ENCODE measurements at regions not wholly inside any gene's neighbourhood (a gene's known extent, or its start where the extent isn't known, plus 50 kb on each side); places are given as distances from the start of the nearest gene placed in this dataset.

- Histone ChIP-seq H3K27me3 (no peaks in the 10 kb centered on the region), H3K4me3 (no peak overlapping the region), H3K36me3 (replicated peaks in 1 of 2; ENCODE audit: insufficient read depth in 1 of 2, low read depth in 2 of 2) (no peaks in the 10 kb centered on the region), H3K4me1 (no peaks in the 10 kb centered on the region), H3K27ac (no peak overlapping the region), H3K9me3 (no peaks in the 10 kb centered on the region)
- TF ChIP-seq CTCF (IDR thresholded peaks at IDR 0.05) (no peak), POLR2A (IDR thresholded peaks at IDR 0.05) (no peak)
- intact Hi-C loops (cut with DNase I) = no loop called here
- DNase-seq = no peak
- WGBS, 2 donors = 84 to 92% methylated on average over 3 of the region's 3 CpGs
- no peak for ATAC-seq
These were observed 399.0 kb upstream of the MEF2C start for GRCh38 chr5:89281766-89282553.

- H3K4me1 ChIP-seq = no peaks in the 10 kb centered on the region
These were observed 398.2 kb upstream of the MEF2C start for GRCh38 chr5:89281211-89281610.

GRCh38 chr5:89280103-89281037 is 397.4 kb upstream of the MEF2C start:
- Histone ChIP-seq H3K36me3 (replicated peaks in 1 of 2; ENCODE audit: insufficient read depth in 1 of 2, low read depth in 2 of 2) (no peaks in the 10 kb centered on the region), H3K9me3 (no peaks in the 10 kb centered on the region), H3K4me3 (no peak overlapping the region), H3K27me3 (no peaks in the 10 kb centered on the region), H3K4me1 (no peaks in the 10 kb centered on the region), H3K27ac (no peak overlapping the region)
- ATAC-seq (no peak), DNase-seq (no peak)
- TF ChIP-seq POLR2A (IDR thresholded peaks at IDR 0.05) = no peak
- TF ChIP-seq CTCF (IDR thresholded peaks at IDR 0.05) = no peak
- intact Hi-C loops (cut with DNase I) = no loop called here
- 40 to 66% methylated on average over 2 of the region's 2 CpGs for WGBS, 2 donors

More at GRCh38 chr5:89281211-89281610, 398.2 kb upstream of the MEF2C start:
- Histone ChIP-seq H3K9me3 (no peaks in the 10 kb centered on the region), H3K27me3 (no peaks in the 10 kb centered on the region), H3K4me3 (no peak overlapping the region), H3K27ac (no peak overlapping the region), H3K36me3 (replicated peaks in 1 of 2; ENCODE audit: insufficient read depth in 1 of 2, low read depth in 2 of 2) (no peaks in the 10 kb centered on the region)
- TF ChIP-seq POLR2A (IDR thresholded peaks at IDR 0.05) (no peak), CTCF (IDR thresholded peaks at IDR 0.05) (no peak)
- WGBS, 2 donors = 67 to 69% methylated on average over 5 of the region's 5 CpGs
- intact Hi-C loops (cut with DNase I) = no loop called here
- ATAC-seq (no peak), DNase-seq (no peak)

GRCh38 chr5:89279391-89280036 is 396.5 kb upstream of the MEF2C start:
- Histone ChIP-seq H3K4me1 (no peaks in the 10 kb centered on the region), H3K9me3 (no peaks in the 10 kb centered on the region), H3K27ac (no peak overlapping the region), H3K27me3 (no peaks in the 10 kb centered on the region), H3K4me3 (no peak overlapping the region), H3K36me3 (replicated peaks in 1 of 2; ENCODE audit: insufficient read depth in 1 of 2, low read depth in 2 of 2) (no peaks in the 10 kb centered on the region)
- no peak for ATAC-seq
- 79 to 86% methylated on average over 5 of the region's 5 CpGs for WGBS, 2 donors
- DNase-seq = no peak
- intact Hi-C loops (cut with DNase I) = no loop called here
- TF ChIP-seq CTCF (IDR thresholded peaks at IDR 0.05) (no peak), POLR2A (IDR thresholded peaks at IDR 0.05) (no peak)
